Hepatocyte (in vitro differentiated cells): ENCODE measurements at regions not wholly inside any gene's neighbourhood (a gene's known extent, or its start where the extent isn't known, plus 50 kb on each side); places are given as distances from the start of the nearest gene placed in this dataset.

Source experiments
- EZH2 ChIP-seq: fragments of 200-600 bp; sonication (generic); IDR thresholded peaks from 2 replicates; pipeline ENCODE4 v1.6.1; 2016; ENCODE audit warnings: antibody characterized with exemption, mild to moderate bottlenecking, borderline replicate concordance
- EZH2phosphoT487 ChIP-seq: fragments of 200-600 bp; sonication (generic); IDR thresholded peaks from one replicate; pipeline ENCODE4 v1.6.1; 2018; ENCODE audit warnings: antibody characterized with exemption, mild to moderate bottlenecking, low read depth, moderate library complexity; ENCODE audit not compliant: unreplicated experiment, severe bottlenecking
- TF ChIP-seq, protein P1 (sequence below): fragments of 200-600 bp; sonication (generic); IDR thresholded peaks from 2 replicates; pipeline ENCODE4 v1.5.1; 2016; ENCODE audit warnings: antibody characterized with exemption, mild to moderate bottlenecking; ENCODE audit not compliant: poor library complexity

DNA sequence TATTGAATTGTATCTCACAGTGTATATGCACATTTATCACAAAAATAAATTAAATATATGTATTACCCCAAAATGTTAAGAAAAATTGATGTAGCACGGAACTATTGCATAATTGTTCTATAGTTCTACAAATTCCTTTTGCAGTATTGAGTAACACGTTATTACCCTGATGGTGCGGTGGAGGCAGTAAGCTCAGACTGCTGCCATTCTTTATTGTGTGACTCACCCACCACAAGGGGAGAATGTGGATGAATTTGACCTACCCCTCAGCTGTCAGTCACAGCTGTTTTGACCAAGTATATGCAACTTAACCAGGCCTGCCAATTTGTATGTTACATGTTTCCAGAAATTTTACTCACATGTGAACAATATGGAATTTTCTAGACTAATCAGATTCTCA is 506.6 kb downstream of the SH3BGRL start:
- TF ChIP-seq, protein P1, sequence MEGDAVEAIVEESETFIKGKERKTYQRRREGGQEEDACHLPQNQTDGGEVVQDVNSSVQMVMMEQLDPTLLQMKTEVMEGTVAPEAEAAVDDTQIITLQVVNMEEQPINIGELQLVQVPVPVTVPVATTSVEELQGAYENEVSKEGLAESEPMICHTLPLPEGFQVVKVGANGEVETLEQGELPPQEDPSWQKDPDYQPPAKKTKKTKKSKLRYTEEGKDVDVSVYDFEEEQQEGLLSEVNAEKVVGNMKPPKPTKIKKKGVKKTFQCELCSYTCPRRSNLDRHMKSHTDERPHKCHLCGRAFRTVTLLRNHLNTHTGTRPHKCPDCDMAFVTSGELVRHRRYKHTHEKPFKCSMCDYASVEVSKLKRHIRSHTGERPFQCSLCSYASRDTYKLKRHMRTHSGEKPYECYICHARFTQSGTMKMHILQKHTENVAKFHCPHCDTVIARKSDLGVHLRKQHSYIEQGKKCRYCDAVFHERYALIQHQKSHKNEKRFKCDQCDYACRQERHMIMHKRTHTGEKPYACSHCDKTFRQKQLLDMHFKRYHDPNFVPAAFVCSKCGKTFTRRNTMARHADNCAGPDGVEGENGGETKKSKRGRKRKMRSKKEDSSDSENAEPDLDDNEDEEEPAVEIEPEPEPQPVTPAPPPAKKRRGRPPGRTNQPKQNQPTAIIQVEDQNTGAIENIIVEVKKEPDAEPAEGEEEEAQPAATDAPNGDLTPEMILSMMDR, result no peak
- no peak for TF ChIP-seq EZH2phosphoT487
- no peak for TF ChIP-seq EZH2
